ENCODE measurements at regions not wholly inside any gene's neighbourhood (a gene's known extent, or its start where the extent isn't known, plus 50 kb on each side); places are given as distances from the start of the nearest gene placed in this dataset.
A peak's percentile ranks its signal among the peaks of the same experiment; 100 is the strongest.

DNA sequence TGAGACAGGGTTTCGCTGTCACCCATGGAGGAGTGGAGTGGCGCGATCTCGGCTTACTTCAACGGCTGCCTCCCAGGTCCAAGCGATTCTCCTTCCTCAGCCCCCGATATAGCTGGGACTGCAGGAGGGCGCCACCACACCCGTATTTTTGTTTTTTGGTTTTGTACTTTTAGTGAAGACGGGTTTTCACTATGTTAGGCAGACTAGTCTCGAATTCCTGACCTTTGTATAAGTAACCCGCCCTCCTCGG, 115.4 kb upstream of the BTN3A2 start:
- no peak for DNase-seq (ENCODE audit: low spot score)
- H3K4me3 Mint-ChIP-seq (ENCODE audit: unreplicated experiment): peak overlapping the region; percentile 81
- peaks cover 26% of the 10 kb centered on the region for H3K4me1 Mint-ChIP-seq (ENCODE audit: low read depth)
- TF ChIP-seq, protein P1, sequence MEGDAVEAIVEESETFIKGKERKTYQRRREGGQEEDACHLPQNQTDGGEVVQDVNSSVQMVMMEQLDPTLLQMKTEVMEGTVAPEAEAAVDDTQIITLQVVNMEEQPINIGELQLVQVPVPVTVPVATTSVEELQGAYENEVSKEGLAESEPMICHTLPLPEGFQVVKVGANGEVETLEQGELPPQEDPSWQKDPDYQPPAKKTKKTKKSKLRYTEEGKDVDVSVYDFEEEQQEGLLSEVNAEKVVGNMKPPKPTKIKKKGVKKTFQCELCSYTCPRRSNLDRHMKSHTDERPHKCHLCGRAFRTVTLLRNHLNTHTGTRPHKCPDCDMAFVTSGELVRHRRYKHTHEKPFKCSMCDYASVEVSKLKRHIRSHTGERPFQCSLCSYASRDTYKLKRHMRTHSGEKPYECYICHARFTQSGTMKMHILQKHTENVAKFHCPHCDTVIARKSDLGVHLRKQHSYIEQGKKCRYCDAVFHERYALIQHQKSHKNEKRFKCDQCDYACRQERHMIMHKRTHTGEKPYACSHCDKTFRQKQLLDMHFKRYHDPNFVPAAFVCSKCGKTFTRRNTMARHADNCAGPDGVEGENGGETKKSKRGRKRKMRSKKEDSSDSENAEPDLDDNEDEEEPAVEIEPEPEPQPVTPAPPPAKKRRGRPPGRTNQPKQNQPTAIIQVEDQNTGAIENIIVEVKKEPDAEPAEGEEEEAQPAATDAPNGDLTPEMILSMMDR (IDR thresholded peaks at IDR 0.05): no peak
- H3K9me3 Mint-ChIP-seq (ENCODE audit: low read depth): no peaks in the 10 kb centered on the region
- no peaks in the 10 kb centered on the region for H3K36me3 Mint-ChIP-seq (ENCODE audit: low read depth)
- H3K27ac Mint-ChIP-seq (ENCODE audit: unreplicated experiment): peak overlapping the region; percentile 93
- no peaks in the 10 kb centered on the region for H3K27me3 Mint-ChIP-seq (ENCODE audit: low read depth)

DNA sequence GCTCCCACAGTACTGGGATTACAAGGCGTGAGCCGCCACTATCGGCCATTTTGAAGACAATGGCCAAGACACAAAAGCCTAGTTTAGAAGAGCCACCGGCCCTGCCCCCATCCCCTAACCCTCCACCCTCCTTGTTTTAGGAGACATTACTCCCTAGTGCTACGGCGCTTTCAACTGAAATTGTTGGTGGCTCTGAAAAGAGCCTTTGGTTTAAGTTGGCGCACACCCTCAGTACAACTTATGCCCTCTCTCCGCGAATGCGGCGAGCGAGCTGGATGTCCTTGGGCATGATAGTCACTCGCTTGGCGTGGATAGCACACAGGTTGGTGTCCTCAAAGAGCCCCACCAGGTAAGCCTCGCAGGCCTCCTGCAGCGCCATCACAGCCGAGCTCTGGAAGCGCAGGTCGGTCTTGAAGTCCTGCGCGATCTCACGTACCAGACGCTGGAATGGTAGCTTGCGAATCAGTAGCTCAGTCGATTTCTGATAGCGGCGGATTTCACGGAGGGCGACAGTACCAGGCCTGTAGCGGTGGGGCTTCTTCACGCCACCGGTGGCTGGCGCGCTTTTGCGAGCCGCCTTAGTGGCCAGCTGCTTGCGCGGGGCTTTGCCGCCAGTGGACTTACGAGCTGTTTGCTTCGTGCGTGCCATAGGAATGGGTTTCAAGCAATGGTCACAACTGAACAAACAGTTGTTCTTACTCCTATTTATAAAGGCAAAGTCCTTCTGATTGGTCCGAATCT, 114.9 kb upstream of the BTN3A2 start:
- Mint-ChIP-seq H3K27me3 (ENCODE audit: low read depth) (no peaks in the 10 kb centered on the region), H3K4me1 (ENCODE audit: low read depth) (peaks cover 26% of the 10 kb centered on the region), H3K9me3 (ENCODE audit: low read depth) (no peaks in the 10 kb centered on the region), H3K27ac (ENCODE audit: unreplicated experiment) (peak overlapping the region; percentile 93), H3K4me3 (ENCODE audit: unreplicated experiment) (peak overlapping the region; percentile 81), H3K36me3 (ENCODE audit: low read depth) (no peaks in the 10 kb centered on the region)
- DNase-seq (ENCODE audit: low spot score): no peak
- TF ChIP-seq, protein P1 (IDR thresholded peaks at IDR 0.05): peak; percentile 73

GRCh38 chr6:26250698-26251044, 114.3 kb upstream of the BTN3A2 start:
- Mint-ChIP-seq H3K4me3 (ENCODE audit: unreplicated experiment) (peak overlapping the region; percentile 81), H3K9me3 (ENCODE audit: low read depth) (no peaks in the 10 kb centered on the region), H3K4me1 (ENCODE audit: low read depth) (peaks cover 26% of the 10 kb centered on the region), H3K27me3 (ENCODE audit: low read depth) (no peaks in the 10 kb centered on the region), H3K27ac (ENCODE audit: unreplicated experiment) (peak overlapping the region; percentile 93), H3K36me3 (ENCODE audit: low read depth) (no peaks in the 10 kb centered on the region)
- DNase-seq (ENCODE audit: low spot score): no peak
- TF ChIP-seq, protein P1 (IDR thresholded peaks at IDR 0.05): no peak

DNA sequence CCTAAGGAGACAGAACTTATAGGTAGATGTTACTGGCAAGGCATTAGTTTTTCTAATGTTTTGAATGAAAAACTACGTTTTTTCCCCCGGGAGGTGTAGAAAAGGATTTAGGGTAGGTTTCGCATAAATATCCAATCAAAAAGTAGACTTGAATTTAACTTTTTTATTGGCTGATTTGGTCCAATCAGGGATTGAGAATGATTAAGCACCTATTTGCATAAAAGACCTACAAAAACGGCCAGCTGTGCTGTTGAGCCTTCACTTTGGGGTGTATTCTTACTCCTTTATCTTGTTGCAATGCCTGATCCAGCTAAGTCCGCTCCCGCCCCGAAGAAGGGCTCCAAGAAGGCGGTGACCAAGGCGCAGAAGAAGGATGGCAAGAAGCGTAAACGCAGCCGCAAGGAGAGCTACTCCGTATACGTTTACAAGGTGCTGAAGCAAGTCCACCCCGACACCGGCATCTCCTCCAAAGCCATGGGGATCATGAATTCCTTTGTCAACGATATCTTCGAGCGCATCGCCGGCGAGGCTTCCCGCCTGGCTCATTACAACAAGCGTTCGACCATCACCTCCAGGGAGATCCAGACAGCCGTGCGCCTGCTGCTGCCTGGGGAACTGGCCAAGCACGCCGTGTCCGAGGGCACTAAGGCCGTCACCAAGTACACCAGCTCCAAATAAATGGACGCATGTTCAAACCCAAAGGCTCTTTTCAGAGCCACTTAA, 113.5 kb upstream of the BTN3A2 start:
- DNase-seq (ENCODE audit: low spot score): no peak
- Mint-ChIP-seq H3K27me3 (ENCODE audit: low read depth) (no peaks in the 10 kb centered on the region), H3K4me3 (ENCODE audit: unreplicated experiment) (peak overlapping the region; percentile 81), H3K4me1 (ENCODE audit: low read depth) (peaks cover 26% of the 10 kb centered on the region), H3K36me3 (ENCODE audit: low read depth) (no peaks in the 10 kb centered on the region), H3K9me3 (ENCODE audit: low read depth) (no peaks in the 10 kb centered on the region), H3K27ac (ENCODE audit: unreplicated experiment) (peak overlapping the region; percentile 91)
- TF ChIP-seq, protein P1 (IDR thresholded peaks at IDR 0.05): no peak

- Mint-ChIP-seq H3K4me1 (ENCODE audit: low read depth) (peaks cover 26% of the 10 kb centered on the region), H3K27me3 (ENCODE audit: low read depth) (no peaks in the 10 kb centered on the region), H3K9me3 (ENCODE audit: low read depth) (no peaks in the 10 kb centered on the region), H3K36me3 (ENCODE audit: low read depth) (no peaks in the 10 kb centered on the region), H3K4me3 (ENCODE audit: unreplicated experiment) (peak overlapping the region; percentile 81), H3K27ac (ENCODE audit: unreplicated experiment) (peak overlapping the region; percentile 91)
- TF ChIP-seq, protein P1 (IDR thresholded peaks at IDR 0.05): no peak
- no peak for DNase-seq (ENCODE audit: low spot score)
These were observed 112.9 kb upstream of the BTN3A2 start for GRCh38 chr6:26252077-26252472.
